SK-N-SH treated with all-trans-retinoic acid at 6 μM for 48 hours (cell line): ENCODE measurements at regions not wholly inside any gene's neighbourhood (a gene's known extent, or its start where the extent isn't known, plus 50 kb on each side); places are given as distances from the start of the nearest gene placed in this dataset.
"Not testable (repeated sequence)": the region's sequence is repeated elsewhere in the genome, so short reads cannot be mapped to it uniquely, and the experiment has no call there.

Experiments used
- ATAC-seq: fragments of 200-7000 bp; cut with Tn5 transposase; 3 replicates; pipeline ENCODE4 v1.9.1; 2020; ENCODE audit warnings: mild to moderate bottlenecking, moderate library complexity
- ARNTL ChIP-seq: fragments of 450-650 bp; formaldehyde crosslinking; IDR thresholded peaks from 2 replicates; pipeline ENCODE4 v1.5.0; 2020; ENCODE audit warnings: low read depth, mild to moderate bottlenecking, moderate library complexity, borderline replicate concordance
- BACH2 ChIP-seq: fragments of 250-450 bp; sonication (Bioruptor Pico); IDR thresholded peaks from 2 replicates; pipeline ENCODE4 v1.9.0; 2021; ENCODE audit warnings: mild to moderate bottlenecking, borderline replicate concordance
- CSDC2 ChIP-seq: fragments of 250-450 bp; sonication (Bioruptor Pico); IDR thresholded peaks from 2 replicates; pipeline ENCODE4 v1.5.0; 2020; ENCODE audit warnings: mild to moderate bottlenecking, moderate library complexity
- CSRNP3 ChIP-seq: fragments of 250-450 bp; sonication (Bioruptor Pico); IDR thresholded peaks from 2 replicates; pipeline ENCODE4 v1.5.1; 2021; ENCODE audit warnings: mild to moderate bottlenecking, moderate library complexity
- ESRRG ChIP-seq: fragments of 250-450 bp; sonication (Bioruptor Pico); IDR thresholded peaks from 2 replicates; pipeline ENCODE4 v1.6.1; 2021; ENCODE audit warnings: mild to moderate bottlenecking
- GLIS3 ChIP-seq: fragments of 250-450 bp; sonication (Bioruptor Pico); IDR thresholded peaks from 2 replicates; pipeline ENCODE4 v1.5.0; 2020; ENCODE audit warnings: mild to moderate bottlenecking, moderate library complexity
- ISL1 ChIP-seq: fragments of 250-450 bp; sonication (Bioruptor Pico); IDR thresholded peaks from 2 replicates; pipeline ENCODE4 v2.1.2; 2022; ENCODE audit warnings: mild to moderate bottlenecking, moderate library complexity
- OSR1 ChIP-seq: fragments of 250-450 bp; sonication (Bioruptor Pico); IDR thresholded peaks from 2 replicates; pipeline ENCODE4 v1.8.0; 2022; ENCODE audit warnings: moderate library complexity, mild to moderate bottlenecking, inconsistent platforms
- PATZ1 ChIP-seq: fragments of 250-450 bp; sonication (Bioruptor Pico); IDR thresholded peaks from 2 replicates; pipeline ENCODE4 v1.8.0; 2020; ENCODE audit warnings: mild to moderate bottlenecking, moderate library complexity, borderline replicate concordance
- POU6F1 ChIP-seq: fragments of 250-450 bp; sonication (Bioruptor Pico); IDR thresholded peaks from 2 replicates; pipeline ENCODE4 v1.8.0; 2021; ENCODE audit warnings: low read depth, mild to moderate bottlenecking, moderate library complexity, borderline replicate concordance
- PPARA ChIP-seq: fragments of 250-450 bp; sonication (Bioruptor Pico); IDR thresholded peaks from 2 replicates; pipeline ENCODE4 v1.5.0; 2020; ENCODE audit warnings: mild to moderate bottlenecking, borderline replicate concordance
- RARB ChIP-seq: fragments of 250-450 bp; sonication (Bioruptor Pico); IDR thresholded peaks from 2 replicates; pipeline ENCODE4 v1.8.0; 2021; ENCODE audit warnings: mild to moderate bottlenecking, moderate library complexity
- SNAI2 ChIP-seq: fragments of 250-450 bp; sonication (Bioruptor Pico); IDR thresholded peaks from 2 replicates; pipeline ENCODE4 v1.5.0; 2020; ENCODE audit warnings: mild to moderate bottlenecking, moderate library complexity
- TCF4 ChIP-seq: fragments of 250-450 bp; sonication (Bioruptor Pico); IDR thresholded peaks from 2 replicates; pipeline ENCODE4 v1.8.0; 2021; ENCODE audit warnings: mild to moderate bottlenecking, moderate library complexity, borderline replicate concordance
- TOX ChIP-seq: fragments of 250-450 bp; sonication (Bioruptor Pico); IDR thresholded peaks from 2 replicates; pipeline ENCODE4 v1.8.0; 2021; ENCODE audit warnings: mild to moderate bottlenecking, moderate library complexity, borderline replicate concordance
- ZC3H10 ChIP-seq: fragments of 250-450 bp; sonication (Bioruptor Pico); IDR thresholded peaks from 2 replicates; pipeline ENCODE4 v1.5.1; 2021; ENCODE audit warnings: mild to moderate bottlenecking, moderate library complexity
- ZFP3 ChIP-seq: fragments of 250-450 bp; sonication (Bioruptor Pico); IDR thresholded peaks from 2 replicates; pipeline ENCODE4 v1.5.0; 2020; ENCODE audit warnings: mild to moderate bottlenecking, moderate library complexity
- ZFP30 ChIP-seq: fragments of 450-650 bp; formaldehyde crosslinking; IDR thresholded peaks from 2 replicates; pipeline ENCODE4 v1.5.0; 2022; ENCODE audit warnings: mild to moderate bottlenecking, moderate library complexity
- ZNF565 ChIP-seq: fragments of 450-650 bp; formaldehyde crosslinking; conservative IDR thresholded peaks from 2 replicates; pipeline ENCODE4 v1.5.0; 2020; ENCODE audit warnings: low read depth, mild to moderate bottlenecking, moderate library complexity
- ZNF70 ChIP-seq: fragments of 450-650 bp; formaldehyde crosslinking; IDR thresholded peaks from 2 replicates; pipeline ENCODE4 v1.5.0; 2020; ENCODE audit warnings: mild to moderate bottlenecking, moderate library complexity
- TF ChIP-seq, protein P1 (sequence below): fragments of 250-450 bp; sonication (Bioruptor Pico); IDR thresholded peaks from 2 replicates; pipeline ENCODE4 v1.5.1; 2020; ENCODE audit warnings: low read depth, mild to moderate bottlenecking, moderate library complexity

GRCh38 chr10:109665321-109665720, 258.0 kb downstream of the XPNPEP1 start:
- no peak for ATAC-seq
- TF ChIP-seq ZFP30 (CRISPR knock-in tag): no peak
- no peak for TF ChIP-seq ZNF70 (CRISPR knock-in tag)
- TF ChIP-seq OSR1 (CRISPR knock-in tag): no peak
- no peak for TF ChIP-seq GLIS3 (CRISPR knock-in tag)
- no peak for TF ChIP-seq TCF4
- no peak for TF ChIP-seq TOX (CRISPR knock-in tag)
- no peak for TF ChIP-seq RARB
- no peak for TF ChIP-seq BACH2 (CRISPR knock-in tag)
- TF ChIP-seq ARNTL (CRISPR knock-in tag): no peak
- no peak for TF ChIP-seq ISL1 (CRISPR knock-in tag)
- no peak for TF ChIP-seq SNAI2 (CRISPR knock-in tag)
- no peak for TF ChIP-seq CSDC2

- no peak for ATAC-seq
- TF ChIP-seq TOX (CRISPR knock-in tag): no peak
- no peak for TF ChIP-seq ZFP30 (CRISPR knock-in tag)
- TF ChIP-seq SNAI2 (CRISPR knock-in tag): no peak
- no peak for TF ChIP-seq ISL1 (CRISPR knock-in tag)
- TF ChIP-seq PATZ1 (CRISPR knock-in tag): no peak
- TF ChIP-seq BACH2 (CRISPR knock-in tag): no peak
- TF ChIP-seq ZNF70 (CRISPR knock-in tag): no peak
- TF ChIP-seq PPARA (CRISPR knock-in tag): no peak
- TF ChIP-seq ZC3H10 (CRISPR knock-in tag): no peak
- TF ChIP-seq POU6F1: no peak
- TF ChIP-seq ZFP3 (CRISPR knock-in tag): no peak
- TF ChIP-seq, all 23 proteins: peak for 0
These were observed 258.8 kb downstream of the XPNPEP1 start for GRCh38 chr10:109664554-109664953.

DNA sequence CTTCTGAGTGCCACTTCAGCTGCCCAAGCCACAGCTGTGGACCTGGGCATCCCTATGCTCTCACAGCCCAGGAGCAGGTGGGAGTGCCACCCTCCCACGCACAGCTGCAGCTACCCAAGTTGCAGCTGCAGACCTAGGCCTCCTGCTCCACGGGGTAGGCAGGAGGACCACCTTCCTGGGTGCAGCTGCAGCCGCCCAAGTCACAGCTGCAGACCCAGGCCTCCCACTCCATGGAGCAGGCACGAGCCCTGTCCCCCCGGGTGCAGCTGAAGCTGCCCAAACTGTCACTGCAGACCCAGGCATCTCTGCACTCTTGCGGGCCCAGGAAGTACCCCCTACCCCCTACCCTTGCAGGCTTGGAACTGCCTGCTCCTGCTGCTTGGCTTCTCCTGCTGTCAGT, 260.2 kb downstream of the XPNPEP1 start:
- no peak for TF ChIP-seq ZFP30 (CRISPR knock-in tag)
- TF ChIP-seq BACH2 (CRISPR knock-in tag): no peak
- no peak for TF ChIP-seq OSR1 (CRISPR knock-in tag)
- TF ChIP-seq ESRRG (CRISPR knock-in tag): no peak
- no peak for TF ChIP-seq TCF4
- TF ChIP-seq TOX (CRISPR knock-in tag): no peak
- no peak for ATAC-seq

- not testable (repeated sequence) for ATAC-seq
These were observed 270.7 kb downstream of the XPNPEP1 start for GRCh38 chr10:109652612-109653011.

GRCh38 chr10:109650228-109650627, 273.1 kb downstream of the XPNPEP1 start:
- no peak for TF ChIP-seq CSDC2
- TF ChIP-seq, protein P1, sequence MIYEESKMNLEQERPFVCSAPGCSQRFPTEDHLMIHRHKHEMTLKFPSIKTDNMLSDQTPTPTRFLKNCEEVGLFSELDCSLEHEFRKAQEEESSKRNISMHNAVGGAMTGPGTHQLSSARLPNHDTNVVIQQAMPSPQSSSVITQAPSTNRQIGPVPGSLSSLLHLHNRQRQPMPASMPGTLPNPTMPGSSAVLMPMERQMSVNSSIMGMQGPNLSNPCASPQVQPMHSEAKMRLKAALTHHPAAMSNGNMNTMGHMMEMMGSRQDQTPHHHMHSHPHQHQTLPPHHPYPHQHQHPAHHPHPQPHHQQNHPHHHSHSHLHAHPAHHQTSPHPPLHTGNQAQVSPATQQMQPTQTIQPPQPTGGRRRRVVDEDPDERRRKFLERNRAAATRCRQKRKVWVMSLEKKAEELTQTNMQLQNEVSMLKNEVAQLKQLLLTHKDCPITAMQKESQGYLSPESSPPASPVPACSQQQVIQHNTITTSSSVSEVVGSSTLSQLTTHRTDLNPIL (CRISPR knock-in tag): no peak
- TF ChIP-seq ZNF70 (CRISPR knock-in tag): no peak
- no peak for TF ChIP-seq TOX (CRISPR knock-in tag)
- no peak for TF ChIP-seq CSRNP3 (CRISPR knock-in tag)
- TF ChIP-seq ZFP30 (CRISPR knock-in tag): no peak
- TF ChIP-seq OSR1 (CRISPR knock-in tag): no peak
- no peak for TF ChIP-seq TCF4
- TF ChIP-seq PATZ1 (CRISPR knock-in tag): no peak
- TF ChIP-seq GLIS3 (CRISPR knock-in tag): no peak
- TF ChIP-seq ZNF565: no peak
- TF ChIP-seq ISL1 (CRISPR knock-in tag): no peak
- no peak for TF ChIP-seq RARB
- TF ChIP-seq SNAI2 (CRISPR knock-in tag): no peak
- no peak for ATAC-seq
